ENCODE measurements at regions not wholly inside any gene's neighbourhood (a gene's known extent, or its start where the extent isn't known, plus 50 kb on each side); places are given as distances from the start of the nearest gene placed in this dataset.

GRCh38 chr22:48473202-48473601 lies 1354.5 kb downstream of the BRD1 start:
- DNase-seq, result no peak

GRCh38 chr22:48464246-48464645 lies 1363.4 kb downstream of the BRD1 start:
- DNase-seq, result no peak

GRCh38 chr22:48459859-48460823 lies 1367.5 kb downstream of the BRD1 start:
- no peak for DNase-seq

- no peak for DNase-seq
Observed at GRCh38 chr22:48459259-48459658, 1368.4 kb downstream of the BRD1 start.

GRCh38 chr22:48456449-48456848 lies 1371.2 kb downstream of the BRD1 start:
- DNase-seq, result no peak

- no peak for DNase-seq
Observed at GRCh38 chr22:48453751-48454485, 1373.8 kb downstream of the BRD1 start.

GRCh38 chr22:48453171-48453570 lies 1374.5 kb downstream of the BRD1 start:
- no peak for DNase-seq

GRCh38 chr22:48452766-48453165 lies 1374.9 kb downstream of the BRD1 start:
- no peak for DNase-seq

GRCh38 chr22:48451891-48452290 lies 1375.8 kb downstream of the BRD1 start:
- DNase-seq, result no peak

GRCh38 chr22:48450188-48450825 lies 1377.4 kb downstream of the BRD1 start:
- no peak for DNase-seq

- no peak for DNase-seq
Observed at GRCh38 chr22:48449466-48450187, 1378.0 kb downstream of the BRD1 start.

GRCh38 chr22:48448821-48449220 lies 1378.9 kb downstream of the BRD1 start:
- no peak for DNase-seq

- no peak for DNase-seq
Observed at GRCh38 chr22:48445113-48445827, 1382.4 kb downstream of the BRD1 start.

GRCh38 chr22:48444320-48445112 lies 1383.2 kb downstream of the BRD1 start:
- DNase-seq, result no peak

GRCh38 chr22:48443680-48444079 lies 1384.0 kb downstream of the BRD1 start:
- DNase-seq, result no peak

GRCh38 chr22:48442663-48443062 lies 1385.0 kb downstream of the BRD1 start:
- DNase-seq, result no peak

- DNase-seq, result no peak
Observed at GRCh38 chr22:48441553-48441850, 1386.2 kb downstream of the BRD1 start.

- DNase-seq, result no peak
Observed at GRCh38 chr22:48440673-48441552, 1386.8 kb downstream of the BRD1 start.

GRCh38 chr22:48440176-48440575 lies 1387.5 kb downstream of the BRD1 start:
- no peak for DNase-seq

Measured in hypothalamus (tissue), 51 donors.